Posterior cingulate gyrus (tissue), 11 donors: ENCODE measurements at regions not wholly inside any gene's neighbourhood (a gene's known extent, or its start where the extent isn't known, plus 50 kb on each side); places are given as distances from the start of the nearest gene placed in this dataset.

ENCODE experiments used
- DNase-seq, 10 donors: peaks; one replicate each; pipeline versions ENCODE4 v3.0.0 to v3.0.0-alpha.2; 2020 to 2021; ENCODE audit warnings: mixed read lengths in 3 of 10
- intact Hi-C: fragments of 100-400 bp; cut with DNase I; formaldehyde crosslinking; loops from one replicate; pipeline ENCODE4 v1.15.1; 2023

DNA sequence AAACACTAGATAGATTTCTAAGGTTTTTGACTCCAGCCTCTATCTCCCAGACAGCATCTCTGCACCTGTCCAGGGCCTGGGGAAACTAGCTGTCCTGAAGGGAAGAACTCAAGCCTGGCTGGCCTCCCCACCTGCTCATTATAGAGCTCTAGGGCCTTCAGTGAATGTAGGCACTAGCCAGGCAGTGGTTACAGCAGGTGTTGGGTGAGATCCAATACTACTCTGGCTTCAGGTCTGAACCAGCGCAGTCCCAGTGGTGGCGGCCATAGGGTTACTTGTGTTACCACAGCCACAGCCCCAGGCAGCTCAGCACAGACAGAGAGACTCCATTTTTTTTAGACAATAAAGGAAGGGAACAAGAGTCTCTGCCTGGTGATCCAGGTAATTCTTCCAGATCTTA lies 449.2 kb downstream of the IRX1 start:
- intact Hi-C loops: no loop called here
- DNase-seq: no peak

DNA sequence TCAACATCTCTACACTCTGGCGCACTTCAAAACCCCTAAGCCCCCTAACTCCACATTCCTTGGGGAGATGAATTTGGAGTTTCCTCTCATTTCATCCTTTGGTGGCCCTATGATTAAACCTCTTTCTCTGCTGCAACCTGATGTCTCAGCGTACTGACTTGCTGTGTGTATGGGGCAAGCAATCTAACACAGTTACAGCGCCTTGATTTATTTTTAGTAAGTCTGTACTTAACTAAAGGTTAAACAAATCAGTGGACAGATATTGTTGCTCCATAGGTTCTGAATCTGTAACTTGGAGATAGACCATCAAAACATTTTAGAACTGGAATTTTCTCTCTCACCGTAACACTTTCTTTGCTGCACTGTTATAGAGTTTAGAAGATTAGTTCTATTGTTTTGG lies 452.8 kb downstream of the IRX1 start:
- intact Hi-C loops: no loop called here
- DNase-seq: no peak

GRCh38 chr5:4050203-4050602 lies 454.6 kb downstream of the IRX1 start:
- DNase-seq: no peak
- intact Hi-C loops: no loop called here

DNA sequence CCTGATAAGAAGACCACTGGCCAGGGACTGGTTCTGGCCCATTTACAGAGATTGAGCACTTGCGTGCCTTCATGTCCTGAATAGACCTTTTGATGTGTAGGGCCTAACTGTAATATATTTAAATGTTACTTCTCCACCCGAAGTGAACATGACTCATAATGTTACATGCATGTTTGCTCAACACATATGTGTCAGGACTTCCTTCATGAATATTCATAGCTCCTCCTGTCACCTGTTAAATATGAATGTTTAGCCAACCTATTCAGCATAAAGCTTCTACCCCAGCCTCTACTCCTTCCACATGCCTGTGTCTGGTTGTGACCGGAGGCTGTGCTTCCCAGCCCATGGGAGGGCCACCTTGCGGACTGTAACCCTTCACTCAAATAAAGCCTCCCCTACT lies 457.5 kb downstream of the IRX1 start:
- intact Hi-C loops: no loop called here
- DNase-seq: no peak

- DNase-seq: no peak
- intact Hi-C loops: no loop called here
These were observed 458.5 kb downstream of the IRX1 start for GRCh38 chr5:4054092-4054491.

DNA sequence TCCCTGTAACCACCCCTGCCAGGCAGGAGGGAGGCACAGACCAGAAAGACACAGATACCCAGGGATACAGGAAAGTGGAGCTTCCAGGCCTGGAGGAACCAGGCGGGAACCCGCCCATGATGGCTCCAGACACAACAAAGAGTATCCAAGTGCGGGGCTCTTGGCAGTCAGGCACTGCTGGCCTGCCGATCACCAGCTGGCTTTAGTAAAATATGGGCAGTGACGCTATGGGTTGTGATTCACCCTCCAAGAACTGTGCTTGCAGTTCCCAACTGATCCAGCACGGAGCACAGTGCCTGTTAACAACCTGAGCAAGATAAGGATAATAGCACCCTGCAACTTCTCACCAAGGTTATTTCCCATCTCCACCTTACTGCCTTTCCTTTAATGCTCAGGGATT lies 463.3 kb downstream of the IRX1 start:
- intact Hi-C loops: no loop called here
- DNase-seq: no peak

- DNase-seq: no peak
- intact Hi-C loops: no loop called here
These were observed 470.1 kb downstream of the IRX1 start for GRCh38 chr5:4065472-4066320.

- DNase-seq: no peak
- intact Hi-C loops: no loop called here
These were observed 472.5 kb downstream of the IRX1 start for GRCh38 chr5:4068171-4068570.

- intact Hi-C loops: no loop called here
- DNase-seq: no peak
These were observed 482.9 kb downstream of the IRX1 start for GRCh38 chr5:4078544-4078943.

DNA sequence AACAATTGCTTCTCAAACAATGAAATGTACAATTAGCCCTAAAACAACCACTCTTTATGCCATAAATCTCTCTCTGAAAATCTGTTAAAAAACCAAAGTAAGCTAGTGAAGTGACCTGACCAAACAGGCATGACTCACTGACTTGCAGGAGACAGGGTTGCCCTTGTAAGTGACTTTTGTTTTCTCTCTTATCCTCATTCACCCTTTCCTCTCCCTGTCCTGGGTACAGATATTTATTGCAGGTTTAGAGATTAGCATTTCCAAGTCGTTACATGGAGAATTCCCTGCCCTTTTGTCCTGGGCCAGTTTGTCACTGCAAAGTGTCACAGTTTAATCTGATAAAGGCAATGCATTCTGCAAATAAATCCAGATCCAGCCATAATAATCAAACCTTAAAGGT lies 484.2 kb downstream of the IRX1 start:
- intact Hi-C loops: no loop called here
- no peak for DNase-seq

- intact Hi-C loops: no loop called here
- DNase-seq: no peak
These were observed 484.7 kb downstream of the IRX1 start for GRCh38 chr5:4080370-4080769.

GRCh38 chr5:4081059-4081458 lies 485.4 kb downstream of the IRX1 start:
- no peak for DNase-seq
- intact Hi-C loops: no loop called here

DNA sequence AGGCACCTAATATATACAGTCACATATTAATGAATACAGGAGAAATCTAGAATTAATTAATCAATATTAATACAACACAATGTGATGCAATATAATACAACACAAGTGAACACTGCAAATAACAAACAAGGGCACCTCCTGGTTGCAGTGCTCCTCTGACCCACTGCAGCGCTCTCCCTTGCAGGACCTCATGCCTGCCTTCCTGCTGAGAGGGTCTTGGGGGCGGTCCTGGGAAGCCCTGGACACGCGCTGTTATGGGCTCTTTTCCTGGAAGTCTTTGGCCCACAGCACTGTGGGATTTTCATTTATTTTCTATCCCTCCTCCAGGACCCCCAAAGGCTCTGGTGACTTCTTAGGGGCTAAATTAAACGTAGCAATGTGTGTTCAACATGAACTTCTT lies 485.8 kb downstream of the IRX1 start:
- no peak for DNase-seq
- intact Hi-C loops: no loop called here

DNA sequence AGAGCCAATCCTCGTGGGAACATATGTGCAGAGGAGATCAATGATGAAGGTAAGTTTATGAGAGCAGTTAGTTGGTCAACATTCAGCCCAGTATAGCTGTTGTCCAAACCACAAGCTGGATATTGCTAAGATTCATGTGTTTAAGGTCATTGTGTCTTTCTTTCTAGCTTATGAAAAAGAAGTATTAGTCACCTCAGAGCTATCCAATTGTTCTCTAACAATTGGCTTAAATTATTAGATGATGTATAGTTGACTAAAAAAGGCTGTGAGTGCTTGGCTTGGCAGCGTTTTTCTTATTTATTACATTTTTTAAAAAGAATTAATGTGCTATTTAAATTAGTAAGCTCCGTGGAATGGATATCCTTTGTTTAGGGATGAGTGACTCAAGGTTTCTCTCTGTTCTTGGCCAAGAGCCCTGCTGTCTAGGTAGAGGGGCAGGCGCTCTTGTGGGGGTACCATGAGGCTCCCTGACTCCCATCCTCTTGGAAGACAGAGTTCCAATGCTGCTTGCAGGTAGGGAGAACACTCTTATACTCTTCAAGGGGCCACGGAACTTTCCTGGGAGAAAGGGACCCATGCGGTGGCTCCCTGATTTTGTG lies 487.4 kb downstream of the IRX1 start:
- intact Hi-C loops: no loop called here
- no peak for DNase-seq

GRCh38 chr5:4083591-4084337 lies 488.1 kb downstream of the IRX1 start:
- intact Hi-C loops: no loop called here
- no peak for DNase-seq

DNA sequence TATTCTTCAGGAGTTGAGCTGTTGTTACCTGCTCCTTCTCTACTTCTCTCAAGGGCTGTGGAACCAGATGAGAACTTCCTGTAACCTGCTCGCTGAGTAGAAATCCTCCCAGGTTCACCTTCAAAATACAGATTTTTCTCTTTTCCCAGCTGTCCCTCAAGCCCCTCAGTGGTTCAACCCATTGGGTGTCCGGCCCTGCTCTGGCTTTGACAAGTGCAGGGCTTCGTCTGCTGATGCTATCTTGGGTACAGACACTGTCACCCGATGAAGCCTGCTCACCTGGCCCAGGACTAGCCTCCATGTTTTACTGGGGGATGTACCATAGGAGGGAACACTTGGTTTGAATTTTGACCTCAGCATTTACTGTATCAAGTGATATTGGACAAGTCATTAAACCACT lies 490.4 kb downstream of the IRX1 start:
- no peak for DNase-seq
- intact Hi-C loops: no loop called here

DNA sequence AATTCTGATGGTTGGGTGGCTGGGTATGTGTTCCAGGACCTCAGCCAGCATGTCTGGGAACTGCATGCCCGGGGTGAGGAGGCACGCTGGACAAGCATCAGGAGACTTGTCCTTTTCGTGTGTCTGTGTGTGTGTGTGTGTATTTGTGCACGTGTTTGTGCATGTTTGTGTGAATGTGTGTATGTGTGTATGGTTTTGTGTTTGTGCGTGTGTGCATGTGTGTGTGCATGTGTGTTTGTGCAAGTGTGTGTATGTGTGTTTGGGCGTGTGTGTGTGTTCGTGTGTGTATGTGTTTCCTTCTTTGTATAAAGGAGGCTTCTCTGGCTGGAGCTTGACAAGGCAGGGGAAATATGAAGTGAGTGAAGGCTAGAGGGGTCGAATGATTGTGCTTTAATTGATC lies 491.5 kb downstream of the IRX1 start:
- DNase-seq: no peak
- intact Hi-C loops: no loop called here

DNA sequence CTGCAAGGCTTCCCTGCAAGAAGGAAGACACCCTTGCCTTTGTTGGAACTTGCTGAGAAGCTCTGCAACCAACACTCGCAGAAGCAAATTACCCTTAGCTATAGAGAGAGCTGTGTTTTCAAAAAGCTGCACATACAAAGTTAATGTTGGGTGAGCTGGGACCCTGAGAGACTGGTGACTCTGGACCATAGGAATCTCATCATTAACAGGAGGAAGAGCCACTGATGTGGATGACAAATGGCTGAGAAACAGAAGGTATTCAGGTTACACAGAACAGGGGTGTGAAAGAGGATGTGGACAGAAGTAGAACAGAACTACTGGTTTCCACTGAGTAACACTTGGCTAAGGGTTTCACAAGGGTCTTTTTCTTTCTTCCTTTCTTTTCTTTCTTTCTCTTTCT lies 493.5 kb downstream of the IRX1 start:
- intact Hi-C loops: no loop called here
- DNase-seq: no peak

DNA sequence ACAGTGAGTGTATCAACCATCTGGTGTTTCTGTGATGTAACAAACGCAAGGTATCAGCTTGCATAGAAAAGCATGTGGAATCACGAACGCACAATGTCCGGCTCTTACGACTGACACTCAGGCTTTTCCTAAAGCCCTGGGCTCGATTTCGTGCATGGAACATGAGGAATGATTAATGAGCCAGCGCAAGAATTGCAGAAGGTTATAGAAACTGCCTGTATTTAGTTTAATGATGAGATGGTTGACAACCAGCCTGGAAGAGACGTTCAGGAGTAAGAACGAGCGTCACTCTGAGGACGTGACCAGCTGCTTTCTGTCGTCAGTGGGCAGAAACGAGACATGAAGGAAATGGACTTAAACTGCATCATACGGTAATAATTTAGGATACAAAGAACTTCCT lies 497.6 kb downstream of the IRX1 start:
- DNase-seq: no peak
- intact Hi-C loops: no loop called here

- no peak for DNase-seq
- intact Hi-C loops: no loop called here
These were observed 498.3 kb downstream of the IRX1 start for GRCh38 chr5:4093970-4094369.

DNA sequence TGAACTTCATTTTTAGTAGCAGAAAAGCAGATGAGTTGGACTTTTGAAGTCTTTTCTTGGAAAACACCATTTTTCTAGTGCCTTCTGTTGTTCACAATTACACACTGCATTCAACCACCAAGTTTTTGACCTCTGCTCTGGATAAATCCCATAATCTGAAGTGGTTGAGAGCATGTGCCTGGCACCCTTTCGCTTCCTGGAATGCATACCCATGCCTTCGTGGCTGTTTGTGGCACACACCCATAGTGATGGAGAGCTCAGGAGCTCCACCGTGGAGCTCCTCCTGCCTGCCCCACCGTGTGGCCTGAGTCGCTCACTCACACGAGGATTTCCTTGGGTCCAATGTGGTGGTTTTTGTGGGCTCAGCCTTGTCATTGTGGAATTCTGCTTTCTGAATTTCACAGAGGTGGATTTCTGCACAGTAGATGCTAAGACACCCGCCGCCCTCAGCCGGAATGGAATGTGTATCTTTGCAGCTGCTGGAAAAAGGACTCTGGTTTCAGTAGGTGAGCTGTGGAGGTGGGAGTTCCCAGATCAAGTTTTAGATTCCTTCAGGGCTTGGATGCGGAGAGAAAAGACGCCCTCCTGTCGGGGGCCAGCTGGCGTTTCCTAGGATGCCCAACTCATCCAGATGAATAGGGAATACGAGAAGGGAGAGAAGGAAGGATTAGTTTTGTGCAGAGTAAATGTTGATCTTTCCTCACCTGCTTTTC lies 500.4 kb downstream of the IRX1 start:
- intact Hi-C loops: no loop called here
- no peak for DNase-seq
